Neural cell (in vitro differentiated cells): ENCODE measurements at regions not wholly inside any gene's neighbourhood (a gene's known extent, or its start where the extent isn't known, plus 50 kb on each side); places are given as distances from the start of the nearest gene placed in this dataset.

Experiments used
- H2AFZ ChIP-seq: fragments of 200-600, 300-800 bp; sonication (generic), shearing (Covaris generic); 2 replicates; pipeline ENCODE4 v1.6.0; 2014; ENCODE audit warnings: low read depth, mild to moderate bottlenecking, antibody characterized with exemption, low read length, moderate library complexity
- H3F3A ChIP-seq: fragments of 200-600 bp; shearing (Covaris generic); 2 replicates; pipeline ENCODE4 v1.6.1; 2016; ENCODE audit warnings: mild to moderate bottlenecking, moderate library complexity, mixed read lengths, antibody characterized with exemption, low read length; ENCODE audit not compliant: insufficient read depth, poor library complexity, severe bottlenecking
- H3K27ac ChIP-seq: fragments of 200-600, 300-800 bp; sonication (generic), shearing (Covaris generic); 2 replicates; pipeline ENCODE4 v1.5.1; 2014; ENCODE audit warnings: mild to moderate bottlenecking, low read length, moderate library complexity
- H3K27me3 ChIP-seq: fragments of 300-800, 200-600 bp; sonication (generic), shearing (Covaris generic); 2 replicates; pipeline ENCODE4 v1.6.0; 2014; ENCODE audit warnings: mild to moderate bottlenecking, low read depth, low read length, moderate library complexity; ENCODE audit not compliant: insufficient read depth
- H3K36me3 ChIP-seq: fragments of 300-800, 200-600 bp; sonication (generic), shearing (Covaris generic); 2 replicates; pipeline ENCODE4 v1.5.1; 2014; ENCODE audit warnings: mild to moderate bottlenecking, antibody characterized with exemption, low read length, moderate library complexity; ENCODE audit not compliant: insufficient read depth
- H3K4me2 ChIP-seq: fragments of 300-800, 200-600 bp; sonication (generic), shearing (Covaris generic); 2 replicates; pipeline ENCODE4 v1.6.0; 2014; ENCODE audit warnings: mild to moderate bottlenecking, low read length
- H3K4me3 ChIP-seq: fragments of 300-800, 200-600 bp; sonication (generic), shearing (Covaris generic); 2 replicates; pipeline ENCODE4 v1.5.1; 2014; ENCODE audit warnings: mild to moderate bottlenecking, low read length, moderate library complexity
- H3K79me2 ChIP-seq: fragments of 200-600 bp; shearing (Covaris generic); replicated peaks from 2 replicates; pipeline ENCODE4 v1.6.0; 2014; ENCODE audit warnings: mild to moderate bottlenecking, low read length, moderate library complexity; ENCODE audit not compliant: insufficient read depth
- H3K9ac ChIP-seq: fragments of 300-800, 200-600 bp; sonication (generic), shearing (Covaris generic); 2 replicates; pipeline ENCODE4 v1.6.1; 2016; ENCODE audit warnings: mild to moderate bottlenecking, low read length, mixed read lengths
- H3K9me2 ChIP-seq: fragments of 200-600 bp; shearing (Covaris generic); 2 replicates; pipeline ENCODE4 v1.6.1; 2016; ENCODE audit warnings: mild to moderate bottlenecking, low read length, mixed read lengths; ENCODE audit not compliant: insufficient read depth
- H3K9me3 ChIP-seq: fragments of 200-600, 300-800 bp; sonication (generic), shearing (Covaris generic); 2 replicates; pipeline ENCODE4 v1.6.1; 2016; ENCODE audit warnings: mild to moderate bottlenecking, mixed run types, low read length, moderate library complexity, mixed read lengths
- H4K20me1 ChIP-seq: fragments of 200-600 bp; shearing (Covaris generic); 2 replicates; pipeline ENCODE4 v1.6.1; 2016; ENCODE audit warnings: mild to moderate bottlenecking, mixed run types; ENCODE audit not compliant: insufficient read depth
- CTCF ChIP-seq: fragments of 450-650 bp; IDR thresholded peaks from 2 replicates; pipeline ENCODE4 v1.5.1; 2014; ENCODE audit warnings: antibody characterized with exemption, mild to moderate bottlenecking, moderate library complexity; ENCODE audit not compliant: poor library complexity, severe bottlenecking
- EP300 ChIP-seq: fragments of 450-650 bp; conservative IDR thresholded peaks from 2 replicates; pipeline ENCODE4 v1.6.1; 2014; ENCODE audit warnings: antibody characterized with exemption, mild to moderate bottlenecking, moderate library complexity; ENCODE audit not compliant: poor library complexity, severe bottlenecking
- EZH2 ChIP-seq: fragments of 200-600, 300-800 bp; shearing (Covaris generic), sonication (generic); IDR thresholded peaks from 2 replicates; pipeline ENCODE4 v1.6.1; 2014; ENCODE audit warnings: antibody characterized with exemption, low read length, borderline replicate concordance, mild to moderate bottlenecking; ENCODE audit not compliant: insufficient read depth, poor library complexity, severe bottlenecking
- MXI1 ChIP-seq: fragments of 450-650 bp; conservative IDR thresholded peaks from 2 replicates; pipeline ENCODE4 v1.6.1; 2014; ENCODE audit warnings: antibody characterized with exemption, mild to moderate bottlenecking; ENCODE audit not compliant: poor library complexity, severe bottlenecking
- POLR2AphosphoS5 ChIP-seq: IDR thresholded peaks from 2 replicates; pipeline ENCODE4 v1.6.1; 2012
- RAD21 ChIP-seq: fragments of 450-650 bp; conservative IDR thresholded peaks from 2 replicates; pipeline ENCODE4 v1.6.1; 2014; ENCODE audit warnings: antibody characterized with exemption, mild to moderate bottlenecking, moderate library complexity
- REST ChIP-seq: IDR thresholded peaks from 2 replicates; pipeline ENCODE4 v1.6.1; 2012; ENCODE audit warnings: borderline replicate concordance
- SMC3 ChIP-seq: fragments of 450-650 bp; conservative IDR thresholded peaks from 2 replicates; pipeline ENCODE4 v1.6.1; 2014; ENCODE audit warnings: antibody characterized with exemption, mild to moderate bottlenecking, moderate library complexity; ENCODE audit not compliant: poor library complexity
- TAF1 ChIP-seq: IDR thresholded peaks from 2 replicates; pipeline ENCODE4 v1.6.1; 2012; ENCODE audit warnings: low read depth

- Histone ChIP-seq H3K9me3 (no peaks in the 10 kb centered on the region), H3K27ac (no peak overlapping the region), H3K4me2 (no peak overlapping the region), H3K4me3 (no peak overlapping the region), H3F3A (no peaks in the 10 kb centered on the region), H3K27me3 (no peaks in the 10 kb centered on the region), H2AFZ (no peak overlapping the region), H3K79me2 (no peaks in the 10 kb centered on the region), H4K20me1 (no peaks in the 10 kb centered on the region), H3K9ac (no peak overlapping the region), H3K9me2 (no peaks in the 10 kb centered on the region), H3K36me3 (no peaks in the 10 kb centered on the region)
- TF ChIP-seq EZH2, result no peak
- TF ChIP-seq RAD21, result no peak
- TF ChIP-seq REST, result no peak
- no peak for TF ChIP-seq TAF1
- TF ChIP-seq CTCF, result no peak
Observed at GRCh38 chr10:125495386-125495785, 187.6 kb downstream of the TEX36 start.

- no peaks in the 10 kb centered on the region for H3K36me3 ChIP-seq
- H3F3A ChIP-seq, result no peaks in the 10 kb centered on the region
- no peak overlapping the region for H3K4me3 ChIP-seq
- no peak overlapping the region for H3K27ac ChIP-seq
- H3K9me3 ChIP-seq, result no peaks in the 10 kb centered on the region
- no peak overlapping the region for H3K4me2 ChIP-seq
- H3K9ac ChIP-seq, result no peak overlapping the region
- no peaks in the 10 kb centered on the region for H3K79me2 ChIP-seq
- H3K27me3 ChIP-seq, result no peaks in the 10 kb centered on the region
- no peak overlapping the region for H2AFZ ChIP-seq
- TF ChIP-seq MXI1, result no peak
- no peak for TF ChIP-seq POLR2AphosphoS5
- no peak for TF ChIP-seq REST
- no peak for TF ChIP-seq RAD21
- TF ChIP-seq TAF1, result no peak
- TF ChIP-seq EZH2, result no peak
- no peak for TF ChIP-seq SMC3
- no peak for TF ChIP-seq EP300
- no peak for TF ChIP-seq CTCF
- no peaks in the 10 kb centered on the region for H3K9me2 ChIP-seq
- H4K20me1 ChIP-seq, result no peaks in the 10 kb centered on the region
Observed at GRCh38 chr10:125494651-125495239, 188.2 kb downstream of the TEX36 start.
